GM19239 (cell line): ENCODE measurements at regions not wholly inside any gene's neighbourhood (a gene's known extent, or its start where the extent isn't known, plus 50 kb on each side); places are given as distances from the start of the nearest gene placed in this dataset.

Source experiments
- DNase-seq: peaks from one replicate; pipeline ENCODE4 v3.0.0; 2011; ENCODE audit warnings: low spot score; ENCODE audit not compliant: insufficient read length
- FAIRE-seq: peaks from 2 replicates; lab custom pipeline; 2011; peaks lifted over from hg19 to GRCh38; lab: Jason Lieb, UNC

DNA sequence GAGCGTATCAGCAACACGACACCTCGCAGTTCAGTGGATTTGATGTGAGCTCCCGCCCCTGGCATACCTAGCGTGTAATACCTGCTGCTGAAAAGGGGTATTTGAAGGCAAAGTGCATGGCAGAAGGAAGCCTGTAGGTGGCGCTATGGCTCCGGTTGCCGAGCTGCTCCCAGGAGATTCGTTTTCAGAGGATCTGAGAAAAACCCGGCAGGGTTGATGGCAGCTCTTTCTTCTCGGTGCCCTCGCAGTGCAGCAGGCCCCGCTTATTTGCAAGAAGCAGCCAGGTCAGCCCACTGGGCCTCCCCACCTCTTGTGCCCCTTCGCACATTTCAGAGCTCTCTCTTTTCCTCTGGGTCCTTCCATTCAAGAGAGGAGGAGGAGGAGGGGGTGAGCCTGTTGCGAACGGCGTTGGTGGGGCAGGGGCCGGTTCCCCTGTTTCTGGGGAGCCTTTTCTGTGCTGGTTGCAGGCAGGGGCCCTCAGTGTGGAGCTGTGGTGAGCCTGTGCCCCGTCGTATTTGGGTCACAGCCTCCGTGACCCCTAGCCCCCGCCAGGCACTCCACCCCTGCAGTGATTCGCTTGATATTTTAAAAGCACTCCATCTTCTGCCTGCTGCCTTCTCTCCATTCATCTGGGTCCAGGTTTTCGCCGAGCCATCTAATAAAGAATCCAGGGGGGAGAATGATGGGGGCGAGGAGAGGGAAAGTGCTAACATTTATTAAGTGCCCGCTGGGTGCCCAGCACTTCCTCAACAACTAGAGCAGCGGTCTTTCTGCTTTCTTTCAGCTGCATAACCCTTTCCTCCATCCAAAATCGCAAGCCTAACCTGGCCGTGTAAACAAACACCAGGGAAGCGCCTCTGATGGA is 85.3 kb upstream of the SYT13 start:
- DNase-seq, result peak; percentile 48
- FAIRE-seq, result peak; percentile 87

DNA sequence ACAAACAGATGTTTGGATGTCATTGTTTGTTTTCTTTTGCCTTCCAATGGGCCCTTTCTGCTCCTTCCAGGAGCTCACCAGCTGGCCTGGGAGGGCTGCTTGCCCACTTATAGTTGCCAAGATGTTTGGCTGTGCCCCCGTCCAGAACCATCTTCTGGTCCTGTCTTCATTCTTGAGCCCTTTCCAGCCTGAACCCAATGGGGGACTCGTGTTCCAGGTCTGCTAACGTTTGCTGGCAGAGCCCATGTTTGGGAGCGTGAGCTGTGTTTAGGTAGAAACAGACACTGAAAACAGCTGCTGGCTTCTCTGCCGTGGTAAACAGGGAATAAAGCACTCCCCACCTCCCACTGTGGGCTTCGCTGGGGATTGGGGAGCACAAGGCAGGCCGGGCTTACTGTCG is 83.2 kb upstream of the SYT13 start:
- DNase-seq, result no peak
- no peak for FAIRE-seq

DNA sequence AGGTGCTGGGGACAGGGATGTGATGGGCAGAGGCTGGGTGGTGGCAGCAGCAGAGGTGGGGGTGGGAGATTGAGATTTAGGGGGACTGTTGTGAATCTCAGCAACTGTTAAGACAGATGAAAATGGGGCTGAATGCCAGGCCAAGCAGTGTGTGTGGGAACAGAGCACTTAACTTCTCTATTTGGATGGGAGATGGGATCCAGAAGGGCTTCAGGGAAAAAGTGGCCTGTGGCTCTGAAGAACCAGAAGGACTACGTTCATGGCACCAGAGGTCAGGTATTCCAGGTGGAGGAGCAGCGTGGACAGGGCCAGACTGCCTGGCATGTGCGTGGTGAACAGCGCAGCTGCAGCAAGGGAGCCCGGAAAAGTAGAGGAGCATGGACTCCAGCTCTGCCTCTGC is 82.6 kb upstream of the SYT13 start:
- FAIRE-seq (no peak), DNase-seq (no peak)

DNA sequence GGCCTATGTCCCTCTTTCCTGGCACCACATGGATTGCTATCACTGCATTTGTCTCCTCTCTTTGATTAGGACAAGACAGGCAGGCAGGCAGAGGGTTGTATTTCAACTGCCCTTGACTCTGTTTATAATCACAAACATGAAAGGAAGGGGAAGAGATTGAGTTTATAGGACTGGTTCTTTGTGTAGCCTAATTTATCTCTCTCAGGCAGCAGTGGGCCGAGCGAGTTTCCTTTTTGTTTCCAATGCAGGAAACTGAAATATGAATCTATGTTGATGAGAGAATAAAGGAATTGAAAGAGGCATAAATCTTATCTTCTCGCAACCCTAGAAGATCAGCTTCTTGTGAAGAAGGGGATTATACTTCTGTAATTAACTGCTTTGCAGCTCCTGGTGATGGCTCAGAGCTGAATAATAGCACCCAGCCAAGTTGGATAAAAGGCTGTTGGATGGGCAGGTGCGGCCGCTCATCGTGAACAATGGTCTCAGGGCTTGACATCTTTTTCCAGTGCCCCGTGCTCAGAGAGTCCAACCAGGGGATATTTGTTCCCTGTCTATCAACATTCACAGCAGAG is 80.6 kb upstream of the SYT13 start:
- DNase-seq (no peak), FAIRE-seq (no peak)

DNA sequence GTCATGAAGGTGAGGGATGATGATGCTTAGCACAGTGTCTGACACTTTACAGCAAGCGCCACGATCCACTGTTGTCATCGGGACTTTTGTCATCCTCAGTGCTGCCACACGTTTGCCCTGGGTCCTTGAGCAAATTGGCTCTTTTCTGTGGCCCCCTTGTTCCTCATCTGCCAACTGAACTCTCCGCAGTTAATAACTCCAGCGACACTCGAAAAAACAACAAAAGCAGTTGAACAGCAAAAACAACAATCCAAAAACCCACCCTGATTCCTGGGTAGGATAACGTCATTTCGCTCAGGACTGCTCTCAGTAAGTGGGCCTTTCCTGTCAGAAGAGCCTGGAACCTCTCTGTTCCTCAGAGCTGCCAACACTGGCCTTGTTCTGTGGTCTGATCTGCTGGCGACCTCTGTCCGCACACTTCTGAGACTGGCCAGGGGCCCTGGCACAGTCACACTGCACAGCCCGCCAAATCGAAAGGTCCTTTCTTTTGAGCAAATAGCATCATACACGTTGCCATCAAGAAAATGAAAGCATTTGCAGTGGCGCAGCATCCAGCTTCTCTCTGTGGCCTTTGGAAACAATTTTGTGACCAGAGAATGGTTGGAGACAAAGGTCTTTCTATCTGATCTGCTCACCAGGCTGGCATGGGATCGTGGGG is 79.9 kb upstream of the SYT13 start:
- FAIRE-seq (no peak), DNase-seq (no peak)

DNA sequence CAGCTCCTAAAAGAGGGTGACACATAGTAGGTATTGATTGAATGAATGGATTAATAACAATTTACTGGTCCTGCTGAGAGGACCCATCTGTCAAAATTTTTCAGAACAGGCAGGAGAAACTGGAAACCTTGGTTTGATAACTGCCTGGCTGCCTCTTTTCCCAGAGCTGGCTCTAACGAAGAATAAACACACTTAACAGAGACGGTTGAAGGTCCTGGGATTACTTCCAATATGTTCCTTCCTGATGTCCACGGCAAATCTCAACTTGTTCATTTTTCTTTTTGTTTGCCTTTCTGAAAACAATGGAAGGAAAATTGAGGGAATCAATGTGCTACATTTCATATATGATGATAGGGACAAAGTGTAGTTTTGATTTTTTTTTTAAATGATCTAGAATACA is 76.5 kb upstream of the SYT13 start:
- no peak for FAIRE-seq
- DNase-seq, result no peak

DNA sequence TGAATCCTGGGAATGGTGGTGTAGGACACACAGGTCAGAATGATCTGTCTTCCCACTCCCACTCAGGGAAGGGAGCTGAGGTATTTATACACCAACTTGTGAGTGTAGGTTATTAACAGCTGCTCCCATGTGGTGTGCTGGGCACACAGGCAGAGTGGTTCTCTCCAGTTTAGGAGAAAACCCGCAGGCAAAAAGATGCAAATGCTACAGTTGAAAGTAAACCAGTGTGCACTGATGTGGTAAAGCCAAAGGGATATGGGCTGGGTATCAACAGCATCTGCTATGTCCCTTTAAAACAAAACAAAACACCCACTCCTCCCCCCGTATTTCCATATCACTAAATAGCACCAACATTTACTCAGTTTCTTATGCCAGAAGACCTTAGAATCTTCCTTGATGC is 75.4 kb upstream of the SYT13 start:
- DNase-seq, result no peak
- no peak for FAIRE-seq

DNA sequence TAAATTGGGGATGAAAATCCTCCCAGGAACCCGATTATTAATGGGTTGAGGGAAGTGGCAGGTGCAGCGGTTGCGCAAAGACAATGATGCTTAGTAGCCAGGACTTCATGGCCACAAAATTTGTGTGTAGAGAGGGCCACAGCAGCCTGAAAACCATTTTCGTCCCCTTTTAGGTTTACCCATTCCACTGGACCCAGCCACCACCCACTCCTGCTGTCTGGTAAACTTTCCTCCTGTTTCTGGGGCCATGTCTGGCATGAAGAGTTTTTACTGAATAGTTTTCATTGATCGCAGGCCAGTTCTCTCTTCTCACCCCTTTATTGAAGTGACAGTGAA is 69.5 kb upstream of the SYT13 start:
- no peak for FAIRE-seq
- no peak for DNase-seq

DNA sequence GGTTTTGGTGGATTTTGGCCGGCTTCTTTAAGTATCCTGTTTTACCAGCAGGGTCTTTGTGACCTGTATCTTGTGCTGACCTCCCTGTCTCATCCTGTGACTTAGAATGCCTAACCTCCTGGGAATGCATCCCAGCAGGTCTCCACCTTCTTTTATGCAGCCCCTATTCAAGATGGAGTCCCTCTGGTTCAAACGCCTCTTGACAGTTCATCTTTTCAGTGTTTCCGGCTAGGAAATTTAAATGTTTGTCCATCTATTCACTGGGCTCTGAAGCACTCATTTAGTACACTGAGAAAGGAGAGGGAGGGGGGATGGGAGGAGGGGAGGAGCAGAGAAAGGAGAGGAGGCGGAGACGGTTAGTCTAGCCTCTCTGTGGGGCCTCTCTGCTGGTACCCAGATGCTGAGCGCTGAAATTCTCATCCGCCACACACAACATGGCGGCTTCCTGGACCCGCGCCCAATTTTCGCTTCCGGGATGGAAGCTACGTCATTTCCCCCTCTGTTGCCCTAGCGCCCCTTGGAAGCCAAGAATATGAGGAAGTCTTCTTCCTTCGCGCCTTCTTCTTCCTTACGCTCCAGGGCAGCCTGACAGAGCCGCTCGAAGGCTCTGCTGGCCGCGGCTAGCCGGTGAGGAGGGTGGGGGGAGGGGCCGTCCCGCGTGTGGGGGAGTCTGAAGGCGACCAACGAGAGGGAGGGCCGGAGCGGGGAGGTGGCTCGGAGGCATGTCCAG is 69.0 kb upstream of the SYT13 start:
- FAIRE-seq, result peak; percentile 95
- peak; percentile 60 for DNase-seq

DNA sequence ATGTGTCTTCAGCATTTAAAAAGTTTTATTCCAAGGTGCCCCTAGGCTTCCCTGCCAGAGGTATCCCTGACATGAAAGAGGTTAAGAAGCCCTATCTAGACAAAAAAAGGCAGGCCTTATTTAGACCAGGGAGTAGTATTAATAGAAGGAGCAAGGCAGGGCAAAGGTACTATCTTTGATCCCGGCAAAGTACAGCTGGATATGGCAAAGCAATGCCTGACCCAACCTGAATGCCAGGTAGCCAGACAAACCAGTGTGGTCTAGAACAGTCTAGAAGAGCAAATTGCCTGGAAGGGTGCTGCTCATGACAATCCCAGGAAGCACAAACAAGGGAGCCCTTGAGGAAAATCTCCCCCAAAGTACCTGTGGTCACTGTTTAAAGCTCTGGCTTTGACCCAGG is 62.6 kb upstream of the SYT13 start:
- FAIRE-seq (no peak), DNase-seq (no peak)

DNA sequence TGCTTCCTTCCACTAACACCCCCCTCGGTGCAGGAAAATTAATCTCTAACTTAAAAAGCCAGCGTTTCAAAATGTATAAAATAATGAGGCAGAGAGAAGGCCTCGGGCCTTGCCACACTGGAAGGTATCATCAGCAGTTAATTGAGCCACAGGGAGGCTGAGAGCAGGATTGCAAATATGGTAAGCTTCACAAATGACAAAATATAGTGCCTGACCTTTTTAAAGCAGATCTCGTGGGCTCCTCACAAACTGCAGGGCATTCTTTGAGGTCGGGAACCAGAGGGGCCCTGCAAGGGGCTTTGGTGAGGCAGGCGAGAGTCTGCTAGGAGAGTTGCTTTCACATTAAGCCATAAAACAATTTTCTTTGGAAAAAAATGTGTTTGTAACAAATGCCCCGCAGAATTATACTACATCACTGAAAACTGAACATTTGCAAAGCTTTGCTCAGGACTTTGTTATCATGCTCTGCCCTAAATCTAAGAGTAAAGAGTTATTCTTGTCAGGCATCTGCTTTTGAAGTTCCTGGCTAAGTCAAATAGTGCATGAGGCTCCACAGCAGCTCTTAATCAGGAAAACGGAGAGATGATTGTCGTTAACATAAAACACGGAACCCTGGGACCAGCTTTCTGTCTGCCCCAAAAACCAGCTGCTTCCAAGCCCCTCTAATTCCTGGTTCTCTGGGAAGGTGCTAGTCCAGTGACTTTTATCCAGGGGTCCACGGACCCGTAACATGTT is 61.4 kb upstream of the SYT13 start:
- FAIRE-seq (no peak), DNase-seq (no peak)

DNA sequence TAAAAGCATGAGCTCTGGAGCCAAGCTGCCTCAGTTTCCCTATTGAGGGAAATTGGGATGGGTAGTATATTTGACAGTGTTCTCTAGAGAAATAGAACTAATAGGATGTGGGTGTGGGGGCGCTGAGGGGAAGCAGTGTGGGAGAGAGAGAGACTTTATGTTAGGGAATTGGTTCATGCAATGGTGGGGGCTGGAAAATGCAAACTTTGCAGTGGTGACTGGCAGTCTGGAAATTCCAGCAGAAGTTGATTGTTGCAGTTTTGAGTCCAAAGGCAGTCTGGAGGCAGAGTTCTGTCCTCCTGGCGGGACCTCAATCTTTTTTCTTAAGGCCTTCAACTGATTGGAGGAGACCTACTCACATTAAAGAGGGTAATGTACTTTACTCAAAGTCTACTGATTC is 59.4 kb upstream of the SYT13 start:
- FAIRE-seq (no peak), DNase-seq (no peak)

DNA sequence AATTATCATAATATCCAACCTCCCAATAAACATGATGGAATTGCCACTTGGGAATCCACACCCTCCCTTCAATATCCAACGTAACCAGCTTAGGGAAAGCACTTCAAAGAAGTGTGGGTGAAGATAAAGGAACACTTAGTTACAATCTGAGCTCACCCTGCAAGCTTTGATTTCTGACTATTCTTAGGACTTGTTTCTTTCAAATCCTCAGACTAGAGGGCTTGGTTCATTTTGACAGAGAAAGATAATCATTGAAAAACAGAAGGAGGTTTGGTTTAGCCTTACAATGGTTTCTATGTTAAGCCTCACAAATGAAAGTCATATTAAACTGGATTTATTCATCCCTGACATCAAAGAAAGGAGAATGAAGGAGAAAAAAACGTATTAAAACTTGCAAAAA is 57.9 kb upstream of the SYT13 start:
- FAIRE-seq (no peak), DNase-seq (no peak)

DNA sequence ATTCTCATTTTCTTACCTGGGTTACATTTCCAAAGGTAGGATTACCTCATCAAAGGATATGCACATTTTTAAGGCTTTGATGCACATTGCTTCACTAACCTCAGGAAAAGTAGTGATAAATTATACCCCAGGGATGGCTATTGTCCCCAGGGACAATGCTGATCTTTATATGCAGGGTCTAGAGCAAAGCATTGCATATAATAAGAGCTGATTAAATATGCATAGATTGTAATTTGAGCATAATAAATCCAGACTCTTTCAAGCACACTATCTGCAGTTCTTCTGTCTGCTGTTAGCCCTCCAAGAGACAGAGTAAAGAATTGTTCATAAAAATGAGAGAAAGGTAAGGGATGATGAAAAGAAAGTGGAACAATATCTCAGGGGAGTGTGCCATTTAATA is 57.3 kb upstream of the SYT13 start:
- no peak for FAIRE-seq
- no peak for DNase-seq

DNA sequence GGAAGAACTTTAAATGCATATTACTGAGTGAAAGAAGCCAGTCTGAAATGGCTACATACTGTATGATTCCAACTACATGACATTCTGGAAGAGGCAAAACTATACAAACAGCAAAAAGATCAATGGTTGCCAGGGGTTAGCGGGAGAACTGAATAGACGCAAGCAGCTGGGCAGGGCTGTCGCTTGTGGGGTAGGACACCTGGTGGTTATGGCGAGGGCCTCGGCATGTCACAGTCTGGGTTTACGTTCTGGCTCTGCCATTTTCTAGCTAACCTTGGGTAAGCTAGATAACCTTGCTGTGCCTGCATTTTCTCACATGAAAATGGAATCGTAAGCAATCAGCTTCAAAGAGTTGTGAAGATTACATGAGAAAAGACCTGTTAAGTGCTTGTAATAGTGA is 55.2 kb upstream of the SYT13 start:
- FAIRE-seq (no peak), DNase-seq (no peak)

DNA sequence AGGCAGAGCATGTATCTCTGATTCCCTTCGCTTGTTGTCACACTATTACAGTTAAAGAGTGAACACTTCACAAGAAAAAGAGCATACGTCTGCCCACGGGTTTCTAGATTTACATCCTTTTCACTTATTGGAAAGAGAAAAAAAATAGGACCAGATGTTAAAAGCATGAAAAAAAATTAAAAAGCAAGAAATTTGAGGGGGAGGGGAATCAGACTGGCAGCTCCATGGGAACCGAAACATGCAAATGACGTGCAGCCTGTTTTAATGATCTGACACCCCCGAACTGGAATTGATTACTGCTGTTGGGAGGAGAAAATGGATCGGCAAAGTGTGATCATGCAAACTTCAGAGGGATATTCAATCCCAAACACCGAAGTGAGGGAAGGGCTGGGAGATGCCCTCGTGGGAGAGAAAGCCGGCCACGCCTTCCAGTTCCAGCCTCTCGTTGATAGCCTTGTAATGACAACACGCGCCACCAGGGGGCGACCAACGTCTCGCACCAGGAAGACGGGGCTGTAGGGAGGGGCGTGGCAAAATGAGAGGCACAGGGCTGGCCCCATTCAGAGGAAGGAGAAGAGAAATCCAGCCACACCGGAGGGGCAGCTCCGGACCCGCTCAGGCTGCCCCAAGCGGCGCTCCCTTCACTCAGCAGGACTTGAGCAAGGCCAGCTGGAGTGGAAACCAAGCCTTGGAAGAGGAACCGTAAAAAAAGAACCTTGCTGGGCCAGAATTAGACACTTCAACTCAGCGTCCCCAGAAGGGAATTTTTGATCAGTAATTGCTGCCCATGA is 53.8 kb upstream of the SYT13 start:
- DNase-seq, result peak; percentile 81
- peak; percentile 91 for FAIRE-seq

DNA sequence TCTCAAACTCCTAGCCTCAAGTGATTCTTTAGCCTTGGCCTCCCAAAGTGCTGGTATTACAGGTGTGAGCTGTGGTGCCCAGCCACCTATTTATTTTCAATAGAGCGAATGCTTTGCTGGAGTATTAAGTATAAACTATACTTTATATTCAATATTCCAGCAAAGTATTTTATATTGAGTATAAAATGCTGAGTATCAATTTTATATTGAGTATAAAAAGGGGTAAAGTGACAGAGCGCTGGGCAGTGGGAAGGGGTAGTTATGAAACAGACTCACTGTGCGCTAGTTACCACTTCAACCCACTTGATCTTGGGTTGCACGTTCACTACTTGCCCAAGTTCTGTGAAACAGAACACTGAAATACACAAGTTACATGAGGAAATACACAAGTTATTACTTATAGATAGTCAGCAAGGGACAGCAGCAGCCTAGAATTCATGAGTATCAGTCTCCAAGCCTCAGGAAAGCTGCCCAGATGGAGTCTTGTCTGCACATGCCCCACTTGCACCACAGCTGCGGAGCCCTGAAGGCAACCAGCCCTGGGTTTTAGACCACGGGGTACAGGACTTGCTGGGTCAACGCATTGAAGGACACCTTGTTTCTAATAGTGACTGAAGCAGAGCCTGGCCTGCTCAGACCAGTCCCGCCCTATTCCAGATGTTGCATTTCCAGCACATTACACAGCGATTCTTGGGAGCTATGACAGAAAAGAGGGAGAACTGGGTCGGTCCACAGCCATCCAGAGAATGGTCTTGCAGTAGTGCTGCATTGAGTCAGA is 51.6 kb upstream of the SYT13 start:
- no peak for DNase-seq
- FAIRE-seq, result no peak

DNA sequence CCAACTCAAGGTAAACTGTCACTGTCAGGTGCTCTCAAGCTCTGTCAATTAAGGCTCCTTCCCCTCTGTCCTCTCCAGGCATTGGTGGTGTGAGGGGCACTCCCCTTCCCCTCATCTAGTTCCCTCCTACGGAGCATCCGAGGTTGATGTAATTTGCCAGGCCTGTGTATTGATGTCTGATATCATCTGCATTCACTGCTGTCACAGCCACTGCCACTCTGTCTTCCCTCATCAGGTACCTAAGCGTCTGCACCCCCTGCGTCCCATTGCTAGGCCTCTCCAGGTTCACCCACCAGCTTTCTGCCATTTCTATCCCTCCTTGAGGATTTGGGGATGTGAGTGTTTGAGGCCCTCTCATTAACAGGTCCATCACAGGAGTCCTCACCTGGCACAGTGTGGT is 50.0 kb upstream of the SYT13 start:
- FAIRE-seq, result no peak
- no peak for DNase-seq
